Fibroblast of skin of right biceps (primary cell): ENCODE measurements at regions not wholly inside any gene's neighbourhood (a gene's known extent, or its start where the extent isn't known, plus 50 kb on each side); places are given as distances from the start of the nearest gene placed in this dataset.
"Not testable (repeated sequence)": the region's sequence is repeated elsewhere in the genome, so short reads cannot be mapped to it uniquely, and the experiment has no call there.

Experiments
- DNase-seq: peaks from one replicate; pipeline ENCODE4 v3.0.0-alpha.2; 2013

GRCh38 chr3:159739969-159740368 is 248.7 kb upstream of the IL12A start:
- DNase-seq: peak; percentile 51

GRCh38 chr3:159741281-159741680 is 247.4 kb upstream of the IL12A start:
- DNase-seq: no peak

- no peak for DNase-seq
Measured at GRCh38 chr3:159748425-159748824, 240.2 kb upstream of the IL12A start.

- DNase-seq: no peak
Measured at GRCh38 chr3:159749406-159749805, 239.2 kb upstream of the IL12A start.

- peak; percentile 61 for DNase-seq
Measured at GRCh38 chr3:159751146-159751545, 237.5 kb upstream of the IL12A start.

GRCh38 chr3:159751752-159752151 is 236.9 kb upstream of the IL12A start:
- DNase-seq: no peak

GRCh38 chr3:159756279-159757207 is 232.1 kb upstream of the IL12A start:
- DNase-seq: not testable (repeated sequence)

- no peak for DNase-seq
Measured at GRCh38 chr3:159757341-159758060, 231.1 kb upstream of the IL12A start.

GRCh38 chr3:159760046-159760445 is 228.6 kb upstream of the IL12A start:
- DNase-seq: no peak

GRCh38 chr3:159761369-159761768 is 227.3 kb upstream of the IL12A start:
- peak; percentile 25 for DNase-seq

- DNase-seq: peak; percentile 43
Measured at GRCh38 chr3:159761848-159762635, 226.6 kb upstream of the IL12A start.

GRCh38 chr3:159763011-159763601 is 225.5 kb upstream of the IL12A start:
- DNase-seq: peak; percentile 87

GRCh38 chr3:159763602-159764489 is 224.8 kb upstream of the IL12A start:
- peak; percentile 96 for DNase-seq

GRCh38 chr3:159764490-159765029 is 224.1 kb upstream of the IL12A start:
- DNase-seq: no peak

GRCh38 chr3:159765030-159765859 is 223.4 kb upstream of the IL12A start:
- DNase-seq: peak; percentile 100

GRCh38 chr3:159765860-159766294 is 222.8 kb upstream of the IL12A start:
- no peak for DNase-seq

GRCh38 chr3:159766563-159767185 is 222.0 kb upstream of the IL12A start:
- DNase-seq: peak; percentile 55

- DNase-seq: no peak
Measured at GRCh38 chr3:159770998-159771397, 217.6 kb upstream of the IL12A start.

GRCh38 chr3:159771865-159772611 is 216.6 kb upstream of the IL12A start:
- DNase-seq: no peak
